GM12872 (cell line): ENCODE measurements at regions not wholly inside any gene's neighbourhood (a gene's known extent, or its start where the extent isn't known, plus 50 kb on each side); places are given as distances from the start of the nearest gene placed in this dataset.

Experiments used
- TF ChIP-seq, protein P1 (sequence below): IDR thresholded peaks from 3 replicates; pipeline ENCODE4 v1.5.1; 2011; ENCODE audit warnings: low read depth, mild to moderate bottlenecking, low read length, moderate library complexity; ENCODE audit not compliant: insufficient read depth

- TF ChIP-seq, protein P1, sequence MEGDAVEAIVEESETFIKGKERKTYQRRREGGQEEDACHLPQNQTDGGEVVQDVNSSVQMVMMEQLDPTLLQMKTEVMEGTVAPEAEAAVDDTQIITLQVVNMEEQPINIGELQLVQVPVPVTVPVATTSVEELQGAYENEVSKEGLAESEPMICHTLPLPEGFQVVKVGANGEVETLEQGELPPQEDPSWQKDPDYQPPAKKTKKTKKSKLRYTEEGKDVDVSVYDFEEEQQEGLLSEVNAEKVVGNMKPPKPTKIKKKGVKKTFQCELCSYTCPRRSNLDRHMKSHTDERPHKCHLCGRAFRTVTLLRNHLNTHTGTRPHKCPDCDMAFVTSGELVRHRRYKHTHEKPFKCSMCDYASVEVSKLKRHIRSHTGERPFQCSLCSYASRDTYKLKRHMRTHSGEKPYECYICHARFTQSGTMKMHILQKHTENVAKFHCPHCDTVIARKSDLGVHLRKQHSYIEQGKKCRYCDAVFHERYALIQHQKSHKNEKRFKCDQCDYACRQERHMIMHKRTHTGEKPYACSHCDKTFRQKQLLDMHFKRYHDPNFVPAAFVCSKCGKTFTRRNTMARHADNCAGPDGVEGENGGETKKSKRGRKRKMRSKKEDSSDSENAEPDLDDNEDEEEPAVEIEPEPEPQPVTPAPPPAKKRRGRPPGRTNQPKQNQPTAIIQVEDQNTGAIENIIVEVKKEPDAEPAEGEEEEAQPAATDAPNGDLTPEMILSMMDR, result no peak
These were observed 316.8 kb downstream of the TFAP2C start for GRCh38 chr20:56945901-56946300.

DNA sequence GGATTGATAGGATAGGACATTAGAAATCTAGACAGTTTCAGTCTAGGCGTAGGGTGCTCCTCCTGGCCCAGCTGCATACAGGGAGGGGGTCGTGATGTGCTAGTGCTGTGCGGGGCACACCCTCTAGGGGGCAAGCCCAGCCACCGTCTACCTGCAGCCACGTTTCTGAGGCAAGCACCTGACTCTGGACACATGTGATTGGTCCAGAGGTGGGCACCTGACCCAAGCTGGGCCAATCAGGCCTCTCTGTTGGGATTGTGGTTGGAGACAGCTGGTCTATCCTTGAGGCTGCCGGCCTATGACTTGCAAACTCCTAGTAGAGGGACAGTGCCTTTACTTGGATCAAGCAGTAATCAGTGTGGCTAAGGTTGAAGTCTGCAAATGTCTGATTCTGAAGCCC lies 317.1 kb downstream of the BMP7 start:
- TF ChIP-seq, protein P1, result 0 out of 3 replicates have a peak, but pooled peaks have one; percentile 3

DNA sequence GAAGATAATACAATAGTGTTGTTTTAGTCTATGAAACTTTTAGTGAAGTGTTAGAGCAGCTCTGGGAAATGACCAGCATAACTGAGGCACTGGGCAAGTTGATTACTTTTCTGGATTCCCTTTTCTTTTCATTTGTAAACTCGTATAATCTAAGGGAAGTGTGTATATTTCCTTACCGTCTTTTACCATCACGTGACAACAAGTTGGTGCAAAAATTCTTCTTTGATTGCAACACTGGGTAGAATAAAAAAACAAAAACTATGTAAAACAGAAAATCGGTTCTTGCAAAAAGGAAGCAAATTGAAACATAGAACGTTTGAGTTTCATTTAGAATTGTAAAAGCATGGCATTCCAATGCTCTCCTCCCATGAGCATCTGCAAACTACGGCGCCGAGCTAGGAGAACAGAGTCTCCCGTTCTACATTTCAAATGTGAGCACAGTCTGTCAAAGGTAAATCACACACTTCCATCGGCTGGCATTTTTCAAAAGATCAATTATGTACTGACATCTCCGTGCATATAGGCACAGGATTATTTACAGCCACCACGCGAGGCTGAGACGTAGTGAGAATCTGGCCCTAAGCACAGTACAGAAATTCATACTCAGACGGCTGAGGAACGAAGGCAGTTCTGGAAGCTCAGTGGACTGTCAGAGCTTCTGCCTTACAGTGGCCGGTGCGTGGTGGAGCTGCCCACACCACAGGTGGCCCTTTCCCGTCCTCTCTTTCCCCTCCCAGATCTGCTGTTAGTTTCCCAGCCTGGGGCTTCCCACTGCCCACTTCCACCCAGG lies 314.0 kb downstream of the BMP7 start:
- TF ChIP-seq, protein P1, result no peak

DNA sequence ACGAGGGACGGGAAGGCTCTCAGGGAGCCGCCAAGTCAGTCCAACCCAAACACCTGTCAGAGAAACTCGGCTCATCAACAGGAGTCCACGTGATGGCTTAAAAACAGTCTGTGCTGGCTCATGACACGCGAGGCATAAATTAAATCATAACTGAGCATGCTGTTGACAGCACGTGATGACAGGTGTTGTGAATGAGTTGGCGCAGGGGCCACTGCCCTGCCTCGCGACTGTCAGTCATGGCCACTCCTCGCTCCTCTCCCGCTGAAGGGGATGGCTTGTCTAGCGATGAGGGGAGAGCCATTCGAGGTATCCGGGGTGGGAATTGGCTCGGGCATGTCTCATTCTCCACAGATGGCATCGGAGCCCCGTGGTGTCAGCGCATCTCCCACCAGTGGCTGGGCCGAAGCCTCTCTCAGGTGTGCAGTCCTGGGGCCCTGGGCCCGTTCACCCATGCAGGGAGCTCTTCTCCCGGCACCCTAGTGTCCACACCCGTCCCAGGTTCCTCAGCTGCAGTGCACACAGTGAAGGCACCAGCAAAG lies 313.3 kb downstream of the BMP7 start:
- TF ChIP-seq, protein P1, result no peak

GRCh38 chr20:56954797-56955196 lies 311.6 kb downstream of the BMP7 start:
- TF ChIP-seq, protein P1, result no peak

- TF ChIP-seq, protein P1, result no peak
These were observed 310.8 kb downstream of the BMP7 start for GRCh38 chr20:56955680-56956079.

DNA sequence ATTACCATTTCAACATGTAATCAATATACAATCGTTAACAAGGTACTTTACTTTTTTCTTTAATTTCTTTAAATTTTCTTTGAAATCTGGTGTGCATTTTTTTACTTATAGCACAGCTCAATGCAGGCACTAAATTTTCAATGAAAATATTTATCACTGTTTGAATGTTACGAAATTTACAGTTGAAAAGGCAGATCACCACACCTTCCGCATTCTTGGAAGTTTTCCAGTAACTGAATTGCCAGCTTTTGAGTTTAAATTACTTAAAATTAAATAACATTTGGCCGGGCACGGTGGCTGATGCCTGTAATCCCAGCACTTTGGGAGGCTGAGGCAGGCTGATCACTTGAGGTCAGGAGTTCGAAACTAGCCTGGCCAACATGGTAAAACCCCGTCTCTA lies 309.9 kb downstream of the BMP7 start:
- TF ChIP-seq, protein P1, result no peak
